ENCODE measurements at regions not wholly inside any gene's neighbourhood (a gene's known extent, or its start where the extent isn't known, plus 50 kb on each side); places are given as distances from the start of the nearest gene placed in this dataset.
A peak's percentile ranks its signal among the peaks of the same experiment; 100 is the strongest.

DNA sequence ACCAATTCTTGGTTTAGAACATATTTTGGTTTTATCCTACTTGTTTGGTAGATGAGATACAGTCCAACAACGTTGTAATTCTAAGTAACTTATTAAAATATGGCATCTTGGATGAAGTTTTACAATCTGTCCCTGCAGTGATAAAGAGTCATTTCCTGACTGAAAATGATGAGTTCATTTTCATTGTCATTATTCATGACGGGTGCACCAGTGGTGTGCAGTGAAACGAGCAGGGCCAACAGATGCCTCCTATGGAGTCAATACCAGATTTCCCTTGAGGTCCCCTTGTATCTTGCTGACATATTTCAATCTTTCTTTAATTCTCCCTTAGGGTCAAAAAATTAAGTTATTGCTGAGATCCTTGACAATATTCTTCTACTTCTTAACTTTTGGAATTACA, 438.5 kb downstream of the LRIG3 start:
- DNase-seq (ENCODE audit: low spot score) = no peak

DNA sequence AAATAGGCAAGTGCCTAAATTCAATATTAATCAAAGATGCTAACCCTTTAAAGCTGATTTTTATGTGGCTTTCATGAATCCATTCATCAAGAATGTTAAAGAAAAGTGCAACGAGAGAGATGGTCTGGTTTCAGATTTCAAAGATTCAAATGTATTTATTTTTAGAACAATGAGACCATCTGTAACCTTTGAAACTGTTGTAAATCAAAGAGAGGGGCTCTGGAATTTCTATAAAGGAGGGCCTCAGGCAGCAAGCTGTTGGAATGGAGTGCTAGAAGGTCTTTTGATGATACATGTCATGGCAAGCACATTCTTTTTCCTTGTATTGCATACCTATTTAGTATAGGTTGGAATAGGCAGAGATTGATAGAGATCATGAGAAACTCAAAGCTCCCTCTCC, 433.0 kb downstream of the LRIG3 start:
- DNase-seq (ENCODE audit: low spot score) = no peak

DNA sequence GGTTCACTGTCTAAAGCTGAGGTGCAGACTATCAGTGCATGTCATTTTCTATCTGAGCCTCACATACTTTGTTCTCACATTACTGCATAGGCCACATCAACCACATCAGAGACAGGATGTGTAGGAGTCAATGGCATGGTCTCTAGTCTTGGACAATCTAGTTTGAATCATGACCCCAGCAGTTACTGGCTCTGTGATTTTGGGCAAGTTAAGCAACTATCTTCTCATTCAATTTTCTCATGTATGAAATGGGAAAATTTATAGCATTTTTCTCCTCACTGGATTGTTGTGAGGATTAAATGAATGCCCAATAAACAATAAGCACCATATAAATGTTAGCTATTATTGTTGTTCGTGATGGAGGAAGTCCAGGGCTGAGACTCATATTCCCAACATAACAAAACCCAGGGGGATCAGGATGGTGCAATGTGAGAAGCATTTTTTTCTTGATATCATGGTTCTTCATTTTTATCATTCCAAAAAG, 432.6 kb downstream of the LRIG3 start:
- DNase-seq (ENCODE audit: low spot score) = no peak

DNA sequence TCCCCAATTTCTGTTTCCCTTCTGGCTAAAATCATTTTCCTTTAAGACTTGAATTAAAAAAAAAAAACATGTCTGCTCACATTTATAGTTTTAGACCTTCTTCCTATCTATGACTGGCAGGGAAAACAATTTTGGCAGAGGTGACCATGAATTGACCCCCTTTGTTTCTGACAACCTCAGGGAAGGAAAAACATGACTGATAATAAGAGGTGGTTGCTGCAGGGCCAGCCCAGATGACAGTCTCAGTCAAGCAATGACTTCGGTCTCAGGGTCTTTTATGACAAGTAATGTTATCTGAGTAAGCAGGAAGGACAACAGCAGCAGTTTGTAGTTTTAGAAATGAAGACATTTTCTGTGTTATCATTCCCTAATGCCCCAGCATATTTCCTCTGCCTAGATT, 430.9 kb downstream of the LRIG3 start:
- DNase-seq (ENCODE audit: low spot score) = no peak

DNA sequence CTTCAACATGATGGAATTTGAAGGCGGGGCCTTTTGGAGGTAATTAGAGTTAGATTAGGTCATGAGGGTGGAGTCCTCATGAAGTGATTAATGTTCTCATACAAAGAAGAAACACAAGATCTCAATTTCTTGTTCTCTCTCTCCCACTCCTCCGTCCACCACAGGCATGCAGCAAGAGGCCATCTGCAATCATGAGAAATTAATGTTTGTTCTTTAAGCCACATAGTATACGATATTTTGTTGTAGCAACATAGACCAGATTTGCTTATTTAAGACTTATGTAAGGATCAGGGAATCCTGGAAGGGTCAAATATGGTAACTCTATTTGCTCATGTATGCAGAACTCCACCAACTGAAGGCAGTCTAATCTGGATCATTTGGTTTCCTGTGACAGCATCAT, 429.0 kb downstream of the LRIG3 start:
- DNase-seq (ENCODE audit: low spot score) = no peak

DNA sequence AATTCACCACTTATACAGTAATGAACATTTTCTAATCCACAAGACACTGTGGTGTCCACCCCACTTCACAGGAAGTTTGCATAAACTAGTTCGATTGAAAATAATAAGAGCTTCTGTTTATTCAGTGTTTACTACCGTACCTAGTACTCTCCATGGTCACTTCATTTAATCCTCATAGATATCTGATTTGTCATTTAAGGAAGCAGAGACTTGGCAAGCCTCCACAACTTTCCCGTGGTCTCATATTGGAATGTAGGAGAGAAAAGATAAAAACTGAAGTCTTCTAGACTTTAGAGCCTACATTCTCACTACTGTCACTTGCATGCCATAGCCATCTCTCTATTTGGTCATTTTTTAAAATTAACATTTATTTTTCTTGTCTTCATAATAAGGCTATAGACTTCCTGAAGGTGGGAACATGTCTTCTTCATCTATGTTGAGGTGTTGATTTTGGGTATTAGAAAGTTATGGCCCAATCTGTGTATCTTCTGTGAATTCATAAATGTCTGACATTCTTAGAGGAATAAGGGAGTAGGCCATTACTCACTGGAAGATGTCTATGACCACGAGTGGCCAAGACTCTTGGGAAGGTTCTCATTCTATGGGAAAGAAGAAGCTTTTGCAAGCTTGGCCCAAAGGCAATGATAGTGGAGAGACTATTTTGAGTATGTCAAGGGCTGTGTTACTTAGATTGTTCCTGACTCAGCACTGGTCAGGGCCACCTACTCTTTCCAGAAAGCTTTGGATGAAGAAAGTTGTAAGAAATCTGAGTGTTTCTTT, 423.7 kb downstream of the LRIG3 start:
- no peak for DNase-seq (ENCODE audit: low spot score)

DNA sequence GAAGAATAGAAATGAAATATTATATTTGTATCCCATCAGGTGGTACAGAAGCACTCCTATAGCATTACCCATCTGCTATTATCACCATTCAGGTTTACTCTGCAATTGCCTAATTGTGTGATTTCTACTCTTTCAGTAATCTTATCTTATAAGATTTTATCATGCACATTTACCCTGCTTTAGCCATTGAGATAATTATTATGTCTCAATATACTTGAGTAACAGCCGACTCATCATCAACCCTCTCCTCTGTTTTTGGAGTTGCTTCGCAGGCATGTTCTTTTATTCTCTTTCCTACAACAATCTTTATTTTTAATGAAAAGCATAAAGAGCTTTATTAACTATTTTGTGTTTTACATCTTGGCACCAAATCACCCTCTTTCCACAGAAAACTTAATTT, 419.9 kb downstream of the LRIG3 start:
- DNase-seq (ENCODE audit: low spot score) = no peak

DNA sequence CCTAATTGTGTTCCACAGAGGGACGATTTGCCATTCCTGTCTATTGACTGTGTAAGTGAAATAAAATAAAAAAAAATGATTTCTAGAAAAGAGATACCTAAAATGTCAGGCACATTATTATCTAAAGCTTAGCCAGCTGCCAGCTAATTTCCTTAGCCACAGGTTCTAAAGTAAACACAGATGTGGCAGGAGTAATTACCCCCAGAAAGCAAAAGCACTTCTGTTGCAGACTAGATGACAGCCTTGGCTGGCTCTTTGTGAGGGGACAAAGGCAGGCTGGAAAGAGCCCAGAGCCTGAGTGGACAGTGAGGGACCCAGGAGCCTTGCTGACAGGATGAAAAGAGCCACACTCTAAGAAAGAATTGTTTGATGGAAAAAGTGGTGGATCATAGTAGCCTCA, 418.1 kb downstream of the LRIG3 start:
- DNase-seq (ENCODE audit: low spot score) = no peak

DNA sequence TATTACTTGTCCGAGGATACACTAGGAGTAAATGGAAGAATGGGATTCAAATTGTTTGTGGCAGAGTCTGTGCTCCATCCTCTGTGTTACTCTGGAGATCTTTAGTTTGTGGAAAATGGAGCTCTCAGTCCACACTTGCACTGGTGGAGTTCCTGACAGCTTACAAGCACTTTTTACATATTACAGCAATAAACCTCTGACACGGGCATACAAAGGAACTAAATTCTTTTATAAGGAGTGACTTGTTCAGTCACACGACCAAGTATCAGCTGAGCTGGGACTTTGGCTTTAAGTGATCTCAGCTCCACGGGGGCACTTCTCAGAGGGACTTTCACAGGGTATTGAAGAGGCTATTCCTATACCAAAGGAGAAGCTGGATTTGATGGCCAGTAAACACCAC, 417.5 kb downstream of the LRIG3 start:
- no peak for DNase-seq (ENCODE audit: low spot score)

DNA sequence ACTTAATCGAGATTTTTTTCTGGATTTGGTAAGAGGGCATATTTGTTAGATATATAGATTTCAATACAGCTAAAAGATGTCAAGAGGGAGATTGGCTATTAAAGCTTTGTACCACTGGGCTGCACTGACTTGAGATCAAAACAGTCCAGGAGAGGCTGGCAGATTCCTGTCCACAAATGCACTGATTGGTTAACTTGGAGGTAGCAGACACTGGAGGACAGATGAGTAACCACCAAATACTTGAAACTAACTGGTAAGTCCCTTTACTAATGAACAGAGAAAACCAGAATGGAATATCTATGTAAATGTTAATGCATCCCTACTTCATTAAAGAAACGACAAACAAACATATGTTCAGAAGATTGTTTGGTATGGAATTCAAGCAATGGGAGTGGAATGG, 416.6 kb downstream of the LRIG3 start:
- DNase-seq (ENCODE audit: low spot score) = no peak

DNA sequence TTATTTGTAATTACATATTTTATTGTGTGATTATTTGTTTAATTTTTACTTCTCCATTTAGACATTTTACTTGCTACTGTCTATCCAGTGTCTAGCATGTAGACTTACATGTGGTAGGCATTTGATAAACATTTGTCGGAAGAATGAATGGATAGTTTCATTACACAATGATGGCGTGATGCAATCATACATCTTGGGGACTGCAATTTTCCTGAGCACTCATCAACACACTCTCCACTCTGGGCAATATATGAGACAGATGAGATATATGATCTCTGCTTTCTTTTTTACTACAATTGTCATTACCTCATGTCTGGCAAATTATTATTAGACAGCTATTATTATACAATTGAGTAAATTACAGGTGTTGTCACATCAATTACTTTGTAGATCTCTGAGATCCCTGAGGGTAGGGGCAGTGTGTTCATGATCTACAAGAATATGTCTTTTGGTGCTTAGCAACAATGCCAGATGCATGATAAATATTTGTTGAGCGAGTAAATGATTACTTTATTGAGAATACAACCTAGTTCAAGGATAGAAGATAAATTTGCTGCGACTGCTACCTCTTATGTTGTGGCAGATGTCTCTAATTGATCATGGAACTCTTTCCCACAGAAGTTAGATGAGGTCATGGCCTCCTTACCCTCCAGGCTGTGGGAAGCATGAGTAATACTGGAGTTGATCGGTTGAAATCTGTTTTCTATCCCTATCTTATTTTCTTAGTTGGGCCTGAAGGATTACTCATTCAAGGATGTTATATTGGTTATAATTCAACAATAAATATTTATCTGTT, 416.0 kb downstream of the LRIG3 start:
- DNase-seq (ENCODE audit: low spot score) = no peak

DNA sequence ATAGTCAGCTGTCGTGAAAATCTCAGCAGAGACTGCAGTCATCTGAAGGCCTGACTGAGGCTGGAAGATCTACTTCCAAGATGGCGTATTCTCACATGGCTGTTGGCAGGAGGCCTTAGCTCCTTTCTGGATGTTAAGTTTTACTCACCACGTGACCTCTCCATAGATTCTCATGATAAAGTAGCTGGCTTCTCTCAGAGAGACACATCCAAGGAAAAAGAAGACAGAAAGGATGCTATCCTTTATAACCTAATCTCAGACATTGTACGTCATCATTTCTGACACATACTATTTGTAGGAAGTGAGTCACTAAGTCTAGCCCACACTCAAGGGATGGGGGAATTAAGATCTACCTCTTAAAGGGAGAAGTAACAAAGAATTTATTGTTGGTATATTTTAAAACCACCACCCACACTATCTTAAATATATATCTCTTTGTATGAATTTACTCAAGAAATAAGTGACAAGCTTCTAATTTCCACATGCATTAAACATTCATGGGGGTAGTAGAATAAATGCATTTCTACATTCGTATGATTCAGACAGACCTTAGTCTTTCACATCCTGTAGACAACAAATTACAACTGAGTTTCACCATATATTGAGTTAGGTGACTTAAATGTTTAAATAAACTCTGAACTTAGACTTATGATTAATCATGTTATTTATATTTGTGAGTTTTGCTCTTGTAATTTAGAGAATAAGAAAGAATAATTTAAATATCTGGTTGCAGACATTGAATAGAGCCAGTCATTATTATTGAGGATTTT, 411.0 kb downstream of the LRIG3 start:
- DNase-seq (ENCODE audit: low spot score) = peak; percentile 43

DNA sequence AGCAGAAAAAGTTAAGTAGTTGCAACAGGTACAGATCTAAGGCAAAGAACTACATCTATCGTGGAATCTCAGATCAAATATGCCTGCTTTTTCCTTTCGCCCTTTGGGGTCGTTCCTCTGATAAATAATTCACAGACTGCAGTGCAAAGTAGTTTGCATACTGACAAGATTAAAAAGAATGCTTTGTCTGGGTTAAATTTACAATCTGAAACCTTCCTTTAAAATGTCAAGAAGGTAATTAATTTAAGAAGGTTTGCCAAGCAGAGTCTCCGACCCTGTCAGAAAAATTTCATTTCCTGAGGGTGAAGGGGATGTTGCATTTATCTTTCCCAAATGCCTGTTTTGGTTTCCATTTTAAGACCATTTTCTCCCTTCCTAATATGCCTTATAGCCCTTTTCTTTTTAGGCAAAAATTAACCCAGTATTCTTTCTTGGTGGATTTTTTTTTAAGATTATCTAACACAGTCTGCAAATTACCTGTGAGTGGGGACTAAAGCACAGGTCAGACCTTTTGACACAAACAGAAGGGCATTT, 406.9 kb downstream of the LRIG3 start:
- DNase-seq (ENCODE audit: low spot score) = no peak

DNA sequence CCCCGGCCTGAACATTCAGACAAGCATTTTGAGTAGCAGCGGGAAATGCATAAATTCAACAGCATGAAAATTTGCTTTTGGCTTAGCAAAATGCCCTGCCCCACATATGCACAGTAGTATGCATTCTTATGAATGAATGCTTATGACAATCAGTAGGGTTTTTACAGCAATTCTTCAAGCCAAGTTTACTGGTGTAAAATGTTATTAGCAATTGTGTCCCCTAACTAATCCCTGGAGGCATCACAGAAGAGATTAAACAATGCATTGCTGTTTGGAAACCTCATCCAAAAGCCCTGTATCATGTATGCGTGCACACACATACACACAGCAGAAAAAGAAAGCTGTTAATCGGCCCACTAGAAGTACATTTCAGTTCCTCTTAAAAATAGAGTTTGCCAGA, 406.5 kb downstream of the LRIG3 start:
- no peak for DNase-seq (ENCODE audit: low spot score)

DNA sequence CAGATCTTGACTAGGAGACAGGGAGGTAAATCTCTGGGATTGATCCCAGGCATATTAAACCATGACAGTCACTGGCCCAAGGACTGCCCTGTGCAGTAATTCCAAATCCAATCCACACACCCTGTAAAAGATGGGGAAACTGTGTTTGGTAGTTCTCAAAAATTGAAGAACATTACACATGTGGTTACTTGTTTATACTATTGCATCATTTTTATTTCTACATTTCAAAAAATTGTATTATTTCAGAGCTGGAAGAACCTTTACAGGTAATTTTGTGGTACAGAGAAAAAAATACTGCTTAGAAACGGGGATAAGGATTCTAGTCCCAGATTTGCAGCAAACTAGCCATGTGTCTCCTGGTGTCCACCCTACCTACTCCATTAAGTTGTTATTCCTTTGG, 400.5 kb downstream of the LRIG3 start:
- no peak for DNase-seq (ENCODE audit: low spot score)

DNA sequence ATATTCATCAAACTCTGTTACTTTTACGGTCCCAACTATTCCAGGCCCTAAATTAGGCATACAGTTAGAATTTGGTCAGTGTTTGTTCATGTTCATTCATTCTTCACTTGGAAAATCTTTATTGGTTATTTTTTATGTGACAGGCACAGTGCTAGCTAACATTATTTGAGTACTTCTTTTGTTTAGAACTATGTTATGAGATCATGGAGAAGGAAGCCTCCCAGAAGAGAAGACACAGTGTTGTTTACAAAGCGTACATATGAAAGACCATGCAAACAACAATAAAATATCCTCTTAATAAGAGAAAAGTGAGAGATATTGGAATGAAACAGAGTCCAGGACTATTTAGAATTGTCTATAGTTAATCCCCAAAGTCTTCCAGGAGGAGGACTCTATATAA, 399.2 kb downstream of the LRIG3 start:
- DNase-seq (ENCODE audit: low spot score) = no peak

DNA sequence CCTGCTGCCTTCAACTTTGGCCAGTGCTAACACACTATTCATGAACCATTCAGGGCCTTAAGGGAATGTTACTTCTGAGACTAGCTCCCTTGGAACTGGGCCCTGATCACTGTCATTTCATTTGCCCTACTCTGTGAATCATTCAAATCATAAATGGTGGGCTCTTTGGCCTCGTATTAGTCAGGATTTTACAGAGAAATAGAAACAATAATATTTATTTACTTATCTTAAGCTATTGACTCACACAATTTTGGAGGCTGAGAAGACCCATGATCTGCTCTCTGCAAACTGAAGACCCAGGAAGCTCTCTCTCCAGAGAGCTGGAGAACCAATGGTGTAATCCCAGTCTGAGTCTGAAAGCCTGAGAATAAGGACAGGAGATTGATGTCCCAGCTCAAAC, 398.5 kb downstream of the LRIG3 start:
- no peak for DNase-seq (ENCODE audit: low spot score)

DNA sequence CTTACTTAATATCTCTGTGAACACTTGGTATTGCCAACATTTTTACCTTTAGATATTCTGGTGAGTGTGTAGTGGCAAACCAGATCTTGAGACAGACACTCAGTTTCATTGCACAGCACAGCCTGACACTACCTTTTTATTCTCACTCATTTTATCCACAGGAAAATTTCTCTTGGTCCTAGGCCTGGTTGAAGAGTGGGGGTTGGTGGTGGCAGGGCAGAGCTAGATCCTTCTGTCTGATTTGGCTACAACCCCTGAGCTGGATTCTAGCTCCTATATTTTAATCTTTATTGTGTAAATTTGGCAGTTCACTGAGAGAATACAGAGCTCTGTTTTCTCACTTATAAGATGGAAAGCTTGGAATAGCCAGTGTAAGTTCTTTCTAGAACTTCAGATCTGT, 396.9 kb downstream of the LRIG3 start:
- DNase-seq (ENCODE audit: low spot score) = no peak

DNA sequence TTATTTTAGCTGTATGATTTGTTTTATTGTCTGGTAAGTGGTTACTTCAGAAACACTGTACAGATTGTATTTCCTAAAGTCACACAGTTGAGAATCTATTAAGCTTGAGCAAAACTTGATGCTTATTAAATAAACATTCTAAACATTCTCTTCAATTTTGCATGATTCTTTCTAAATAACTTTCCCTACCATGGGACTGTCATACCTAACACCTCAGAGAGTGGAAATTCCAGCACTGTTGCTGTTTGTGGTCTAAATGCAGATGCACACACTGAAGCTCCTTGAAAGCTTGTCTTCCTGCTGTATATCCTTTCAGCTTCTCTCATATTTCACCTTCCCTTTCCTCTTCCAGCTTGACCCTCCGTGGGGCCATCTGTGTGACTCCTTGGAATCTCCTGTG, 392.0 kb downstream of the LRIG3 start:
- no peak for DNase-seq (ENCODE audit: low spot score)

DNA sequence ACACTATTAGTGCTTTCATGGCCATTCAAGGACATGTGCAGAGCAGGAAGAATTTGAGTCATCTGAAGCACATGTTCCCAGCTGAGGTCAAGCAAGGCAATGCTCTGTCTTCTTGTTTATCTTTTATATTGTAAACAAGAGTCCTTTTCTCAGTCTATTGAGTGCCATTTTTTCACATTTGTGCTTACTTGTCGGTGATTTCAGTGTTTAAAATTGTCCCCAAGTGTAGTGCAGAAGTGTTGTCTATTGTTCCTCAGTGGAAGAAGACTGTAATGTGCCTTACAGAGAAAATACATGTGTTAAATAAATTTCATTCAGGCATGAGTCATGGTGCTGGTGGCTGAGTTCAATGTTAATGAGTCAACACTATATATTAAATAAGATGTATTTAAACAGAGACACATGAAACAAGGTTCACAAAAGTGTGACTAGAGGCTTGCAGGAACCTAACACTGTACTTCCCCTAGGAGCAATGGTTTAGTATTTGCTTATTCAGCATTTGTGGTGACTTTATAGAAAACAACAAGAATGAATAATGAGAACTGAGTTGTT, 391.1 kb downstream of the LRIG3 start:
- peak; percentile 25 for DNase-seq (ENCODE audit: low spot score)

DNA sequence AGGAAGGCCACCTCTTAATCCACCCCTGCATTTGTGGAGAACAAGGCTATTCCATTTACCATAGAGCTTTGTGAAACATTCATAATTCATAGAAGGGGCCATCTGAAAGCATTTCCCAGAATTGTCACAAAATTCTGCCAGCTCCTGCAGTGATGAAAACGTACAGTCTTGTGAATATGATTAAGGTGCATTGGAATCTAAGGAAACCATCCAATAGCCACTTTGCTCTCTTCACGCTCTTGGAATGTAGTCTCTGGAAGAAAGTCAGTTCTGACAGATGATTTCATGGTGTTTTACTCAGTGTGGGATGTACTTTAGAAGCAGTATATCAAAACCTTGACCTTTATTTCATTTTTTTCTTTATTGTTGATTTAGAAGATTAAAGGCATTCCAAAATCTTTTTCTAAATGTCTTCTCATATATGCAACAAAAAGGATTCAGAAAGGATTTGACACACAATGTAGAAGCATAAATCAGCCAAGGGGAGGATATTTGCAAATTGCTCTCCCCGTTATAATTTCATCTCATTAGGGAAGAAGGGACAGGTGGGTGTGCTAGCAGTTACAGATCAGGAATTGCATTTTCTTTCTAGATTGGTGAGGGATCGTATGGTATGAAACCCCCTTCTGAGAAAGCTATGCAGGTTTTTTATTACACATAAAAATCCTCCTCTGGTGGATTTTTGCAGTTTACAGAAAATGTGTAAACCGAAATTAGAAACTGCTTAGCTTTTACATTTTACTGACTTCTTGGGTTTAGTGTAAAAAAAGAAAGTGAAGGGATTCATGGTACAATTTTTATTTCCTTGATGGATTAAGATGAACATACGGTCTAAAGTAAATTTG, 390.2 kb downstream of the LRIG3 start:
- DNase-seq (ENCODE audit: low spot score) = peak; percentile 39

All from RKO (cell line).